Esophagus squamous epithelium (tissue), 4 donors: ENCODE measurements at regions not wholly inside any gene's neighbourhood (a gene's known extent, or its start where the extent isn't known, plus 50 kb on each side); places are given as distances from the start of the nearest gene placed in this dataset.

Experiments
- CTCF ChIP-seq, 6 experiments: fragments of 450-650 bp in 4 of 6; fragments of 200-600 bp in 2 of 6; sonication (generic) in 2 of 6; IDR thresholded peaks; one replicate each; pipeline ENCODE4 v1.5.1; 2016 to 2019; ENCODE audit warnings: antibody characterized with exemption in 6 of 6, mild to moderate bottlenecking in 4 of 6, moderate library complexity in 4 of 6
- POLR2A ChIP-seq, 4 donors: fragments of 450-650 bp; IDR thresholded peaks; one replicate each; pipeline ENCODE4 v1.6.1; 2017; ENCODE audit warnings: antibody characterized with exemption in 4 of 4, mild to moderate bottlenecking in 4 of 4, moderate library complexity in 3 of 4

DNA sequence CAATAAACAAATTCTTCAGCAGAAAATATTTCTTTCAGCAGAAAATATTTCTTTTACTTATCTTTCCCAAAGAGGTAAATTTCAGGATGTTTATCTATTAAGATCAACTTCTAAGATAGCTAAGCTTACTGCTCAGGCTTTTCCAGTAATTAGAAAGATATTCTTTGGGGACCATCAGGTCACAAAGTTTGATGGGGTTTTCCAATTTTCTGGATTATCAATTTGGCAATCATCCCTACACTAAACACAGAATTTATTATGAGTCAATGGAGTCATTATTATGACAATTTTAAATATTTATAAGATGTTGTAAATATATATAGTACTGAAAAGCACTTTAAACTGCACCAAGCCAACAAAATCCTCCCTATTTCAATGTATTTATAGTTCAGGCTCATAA lies 137.6 kb downstream of the AKAP11 start:
- TF ChIP-seq POLR2A (IDR thresholded peaks at IDR 0.05) (no peak), CTCF (IDR thresholded peaks at IDR 0.05) (no peak)
